GM18519 (cell line): ENCODE measurements at regions not wholly inside any gene's neighbourhood (a gene's known extent, or its start where the extent isn't known, plus 50 kb on each side); places are given as distances from the start of the nearest gene placed in this dataset.
"Not testable (repeated sequence)": the region's sequence is repeated elsewhere in the genome, so short reads cannot be mapped to it uniquely, and the experiment has no call there.

Experiments
- ATAC-seq: cut with Tn5 transposase; IDR thresholded peaks from one replicate; pipeline ENCODE4 v1.9.1; 2021; ENCODE audit warnings: mild to moderate bottlenecking, moderate library complexity; ENCODE audit not compliant: unreplicated experiment, low FRiP score

GRCh38 chr18:35822413-35822812 is 150.1 kb upstream of the RMP24 start:
- no peak for ATAC-seq

- no peak for ATAC-seq
Observed at GRCh38 chr18:35826477-35826876, 146.0 kb upstream of the RMP24 start.

GRCh38 chr18:35827275-35827902 is 145.1 kb upstream of the RMP24 start:
- ATAC-seq, result no peak

GRCh38 chr18:35827903-35828275 is 144.6 kb upstream of the RMP24 start:
- ATAC-seq, result no peak

DNA sequence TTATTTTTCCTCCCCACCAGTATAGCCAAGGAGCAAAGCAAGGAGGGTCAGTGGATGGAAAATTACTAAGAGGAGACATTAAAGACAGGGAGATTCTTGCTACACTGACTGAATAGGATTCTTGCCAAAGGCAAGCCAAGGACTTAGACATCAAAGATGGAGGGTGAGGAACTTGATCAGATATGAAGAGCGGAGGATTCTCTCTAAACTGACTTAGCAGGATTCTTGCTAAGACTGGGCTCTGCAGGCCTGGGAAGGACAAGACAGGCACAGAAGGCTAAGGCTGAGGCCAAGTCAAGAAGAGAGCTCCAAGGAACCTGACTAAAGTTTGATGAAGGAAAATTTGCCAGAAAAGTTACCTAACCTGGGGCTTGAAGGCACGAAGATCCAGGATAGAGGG is 143.9 kb upstream of the RMP24 start:
- no peak for ATAC-seq

GRCh38 chr18:35835366-35835765 is 137.1 kb upstream of the RMP24 start:
- no peak for ATAC-seq

DNA sequence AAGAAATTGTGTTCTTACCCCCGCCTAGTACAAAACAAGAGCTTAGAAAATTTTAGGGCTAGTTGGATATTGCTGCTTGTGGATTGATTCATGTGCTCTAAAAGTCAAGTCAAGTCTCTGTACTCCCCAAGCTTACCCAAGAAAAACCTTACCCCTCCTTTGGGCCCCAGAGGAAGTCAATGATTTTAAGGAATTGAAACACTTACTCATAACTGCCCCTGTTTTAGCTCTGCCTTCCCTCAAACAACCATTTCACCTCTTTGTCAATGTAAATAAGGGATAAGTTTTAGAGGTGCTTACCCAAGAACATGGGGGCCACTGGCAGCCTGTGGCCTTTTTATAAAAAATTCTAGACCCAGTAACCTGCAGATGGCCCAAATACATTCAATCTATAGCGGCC is 136.6 kb upstream of the RMP24 start:
- ATAC-seq, result peak; percentile 90

GRCh38 chr18:35836932-35837331 is 135.5 kb upstream of the RMP24 start:
- ATAC-seq, result no peak

GRCh38 chr18:35837922-35838496 is 134.5 kb upstream of the RMP24 start:
- ATAC-seq, result no peak

- ATAC-seq, result no peak
Observed at GRCh38 chr18:35841283-35841682, 131.2 kb upstream of the RMP24 start.

- ATAC-seq, result no peak
Observed at GRCh38 chr18:35842536-35842935, 129.9 kb upstream of the RMP24 start.

DNA sequence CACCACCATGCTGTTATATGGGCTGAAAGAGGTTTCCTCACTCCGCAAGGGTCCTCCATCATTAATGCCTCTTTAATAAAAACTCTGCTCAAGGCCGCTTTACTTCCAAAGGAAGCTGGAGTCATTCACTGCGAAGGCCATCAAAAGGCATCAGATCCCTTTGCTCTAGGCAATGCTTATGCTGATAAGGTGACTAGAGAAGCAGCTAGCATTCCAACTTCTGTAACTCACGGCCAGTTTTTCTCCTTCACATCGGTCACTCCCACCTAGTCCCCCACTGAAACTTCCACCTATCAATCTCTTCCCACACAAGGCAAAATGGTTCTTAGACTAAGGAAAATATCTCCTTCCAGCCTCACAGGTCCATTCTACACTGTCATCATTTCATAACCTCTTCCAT is 124.2 kb upstream of the RMP24 start:
- ATAC-seq, result not testable (repeated sequence)

DNA sequence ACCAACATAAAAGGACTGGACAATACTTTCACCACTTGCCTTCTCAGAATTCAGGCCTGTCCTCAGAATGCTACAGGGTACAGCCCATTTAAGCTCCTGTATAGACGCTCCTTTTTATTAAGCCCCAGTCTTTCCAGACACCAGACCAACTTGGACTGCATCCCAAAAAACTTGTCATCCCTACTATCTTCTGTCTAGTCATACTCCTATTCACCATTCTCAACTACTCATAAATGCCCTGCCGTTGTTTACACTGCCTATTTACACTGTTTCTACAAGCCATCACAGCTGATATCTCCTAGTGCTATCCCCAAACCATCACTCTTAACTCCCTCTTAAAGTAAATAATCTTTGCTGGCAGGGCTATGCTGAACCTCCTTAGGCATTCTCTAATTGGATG is 123.2 kb upstream of the RMP24 start:
- ATAC-seq, result not testable (repeated sequence)

DNA sequence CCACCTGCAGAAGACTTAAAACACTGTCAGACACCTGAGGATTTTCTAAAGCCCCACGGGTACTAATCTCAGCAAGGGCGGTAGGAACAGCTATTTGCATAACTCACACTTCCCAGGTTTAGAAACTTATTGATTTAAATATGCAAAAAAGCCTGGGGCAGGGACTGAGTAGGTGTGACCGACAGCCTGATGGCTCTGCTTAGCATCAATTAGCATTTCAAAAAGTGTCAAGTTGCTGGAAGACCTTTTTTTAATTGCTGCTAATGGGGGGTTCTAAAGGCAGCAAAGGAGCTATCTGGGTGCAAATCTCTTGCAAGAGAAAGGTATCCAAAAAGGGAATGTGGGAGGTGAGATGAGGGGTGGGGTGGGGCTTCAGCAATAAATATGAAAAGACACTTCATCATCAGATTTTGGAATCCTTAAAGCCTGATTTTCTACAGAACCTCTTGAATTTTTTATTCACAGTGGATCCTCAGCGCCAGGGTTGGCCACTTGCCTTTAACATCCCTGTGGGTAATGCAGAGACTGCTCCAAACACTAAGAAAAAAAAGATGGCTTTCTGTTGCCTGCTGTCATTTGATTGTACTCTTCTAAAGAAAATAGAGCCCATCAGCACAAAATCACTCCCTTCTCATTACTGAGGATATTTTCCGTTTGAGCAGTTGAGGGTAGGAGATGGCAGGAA is 121.1 kb upstream of the RMP24 start:
- ATAC-seq, result no peak

- no peak for ATAC-seq
Observed at GRCh38 chr18:35852786-35853185, 119.7 kb upstream of the RMP24 start.

DNA sequence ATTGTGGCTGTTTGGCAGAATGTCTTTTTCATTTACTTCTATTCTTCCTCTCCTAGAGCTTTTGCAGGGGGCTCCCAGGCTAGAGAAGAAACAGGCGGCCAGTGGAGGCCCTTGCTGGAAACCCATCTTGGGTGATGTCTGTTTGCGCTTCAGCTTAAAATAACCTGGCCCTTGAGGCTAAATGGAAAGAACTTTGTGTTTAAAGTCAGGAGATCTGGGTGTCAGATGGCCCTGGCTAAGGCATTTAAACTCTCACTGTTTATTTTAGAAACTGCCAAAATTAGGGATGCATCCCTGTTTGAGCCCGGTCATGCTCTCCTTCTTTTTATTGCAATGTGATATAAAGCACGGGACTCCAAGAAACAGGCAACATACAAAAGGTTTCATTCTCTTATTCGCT is 118.4 kb upstream of the RMP24 start:
- ATAC-seq, result no peak

- ATAC-seq, result no peak
Observed at GRCh38 chr18:35856178-35856577, 116.3 kb upstream of the RMP24 start.

GRCh38 chr18:35856721-35857120 is 115.8 kb upstream of the RMP24 start:
- not testable (repeated sequence) for ATAC-seq

DNA sequence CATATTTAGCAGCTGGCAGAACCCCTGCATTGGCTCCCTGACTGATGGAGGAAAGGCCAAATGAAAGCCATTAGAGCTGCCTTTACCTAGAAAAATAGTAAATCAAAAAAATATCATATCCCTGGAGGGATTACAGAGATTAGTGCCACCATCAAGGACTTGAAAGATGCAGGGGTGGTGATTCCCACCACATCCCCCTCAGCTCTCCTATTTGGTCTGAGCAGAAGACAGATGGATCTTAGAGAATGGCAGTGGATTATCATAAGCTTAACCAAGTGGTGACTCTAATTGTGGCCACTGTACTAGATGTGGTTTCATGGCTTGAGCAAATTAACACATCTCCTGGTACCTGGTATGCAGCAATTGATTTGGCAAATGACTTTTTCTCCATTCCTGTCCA is 114.9 kb upstream of the RMP24 start:
- ATAC-seq, result not testable (repeated sequence)

DNA sequence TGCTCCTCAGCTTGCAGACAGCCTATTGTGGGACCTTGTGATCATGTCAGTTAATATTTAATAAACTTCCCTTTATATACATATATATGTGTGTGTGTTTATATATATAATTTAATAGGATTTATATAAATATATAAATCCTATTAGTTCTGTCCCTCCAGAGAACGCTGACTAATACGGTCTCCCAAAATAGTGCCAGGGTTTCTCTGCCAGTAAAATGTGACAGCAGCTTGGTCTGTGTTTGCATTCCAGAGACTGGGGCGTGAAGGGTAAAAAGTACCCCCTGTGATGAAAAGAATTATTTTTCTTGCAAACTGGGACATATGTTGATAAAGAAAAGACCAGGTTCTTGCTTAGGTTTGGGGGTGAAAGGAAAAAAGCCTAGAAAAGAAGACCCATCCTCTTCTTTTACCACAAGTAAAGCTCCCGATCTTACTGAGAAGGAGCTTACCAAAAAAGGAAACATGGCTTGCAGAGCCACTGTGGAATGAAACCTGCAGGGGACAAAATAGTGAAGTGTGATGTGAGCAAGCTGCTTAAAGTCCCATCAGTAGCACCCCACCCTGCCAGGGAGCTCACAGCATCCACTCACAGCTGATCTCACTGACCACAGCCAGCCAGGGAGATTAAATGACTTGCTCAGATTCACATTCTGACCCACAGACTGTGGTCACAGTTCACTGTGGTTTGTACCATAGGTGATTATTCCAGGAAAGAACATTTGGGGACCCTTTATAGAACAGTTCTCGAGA is 110.9 kb upstream of the RMP24 start:
- no peak for ATAC-seq

DNA sequence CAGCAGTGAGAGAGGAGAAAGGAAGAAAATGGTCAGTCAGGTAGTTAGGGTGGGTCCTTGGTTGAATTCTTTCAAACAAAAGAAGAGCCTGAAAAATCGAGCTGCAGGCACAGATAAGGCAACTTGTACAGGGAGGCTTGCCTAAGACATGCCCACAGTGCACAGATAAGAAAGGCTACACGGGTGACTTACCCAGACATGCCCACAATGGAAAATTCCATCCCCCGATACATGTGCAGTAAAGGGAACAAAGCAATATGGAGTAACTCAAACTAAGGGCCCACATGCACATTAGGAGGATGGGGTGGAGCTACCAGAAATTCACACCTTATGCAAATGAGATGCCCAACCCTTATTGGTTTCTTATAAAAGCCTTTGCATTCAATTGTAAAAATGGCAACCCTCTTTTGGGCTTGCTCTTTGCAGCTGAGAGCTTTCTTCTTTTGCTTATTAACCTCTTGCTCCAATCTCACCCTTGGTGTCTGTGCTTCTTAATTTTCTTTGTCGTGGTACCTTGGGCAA is 110.3 kb upstream of the RMP24 start:
- ATAC-seq, result no peak
